Kasumi-1 (cell line): ENCODE measurements at regions not wholly inside any gene's neighbourhood (a gene's known extent, or its start where the extent isn't known, plus 50 kb on each side); places are given as distances from the start of the nearest gene placed in this dataset.

ENCODE experiments used
- DNase-seq, 2 experiments: peaks; one replicate each; lab custom pipeline; 2025; lab: John Stamatoyannopoulos, UW

DNA sequence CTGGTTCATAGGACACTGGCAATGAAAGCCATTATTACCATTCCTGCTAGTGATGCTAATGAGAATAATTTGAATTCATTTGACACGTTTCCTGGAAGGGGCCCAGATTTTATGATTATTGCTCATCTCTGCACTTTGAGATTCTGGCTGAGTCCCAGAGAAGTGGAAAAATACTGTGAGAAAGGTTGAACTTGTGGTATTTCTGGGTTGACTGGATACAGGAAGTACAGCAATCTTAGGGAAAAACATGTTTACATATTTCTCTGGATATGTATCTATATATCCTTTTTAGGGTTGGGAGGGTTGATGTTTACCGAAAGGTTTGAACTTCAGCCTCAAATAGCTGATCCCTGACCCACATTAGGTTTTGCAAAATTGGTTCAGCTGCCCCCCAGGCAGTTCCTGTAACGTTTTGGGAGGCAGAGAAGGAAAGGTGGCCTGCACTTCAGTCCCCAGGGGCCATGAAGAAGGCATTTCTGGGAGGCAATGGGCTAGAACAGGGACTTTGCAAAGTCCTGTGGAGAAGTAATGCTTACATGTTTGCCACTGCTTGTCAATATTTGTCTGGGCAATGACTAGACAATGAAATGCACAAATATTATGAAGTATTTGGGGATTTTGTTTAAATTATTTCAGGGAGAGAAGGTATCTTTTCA lies 253.7 kb upstream of the PITRM1 start:
- DNase-seq, result no peak

DNA sequence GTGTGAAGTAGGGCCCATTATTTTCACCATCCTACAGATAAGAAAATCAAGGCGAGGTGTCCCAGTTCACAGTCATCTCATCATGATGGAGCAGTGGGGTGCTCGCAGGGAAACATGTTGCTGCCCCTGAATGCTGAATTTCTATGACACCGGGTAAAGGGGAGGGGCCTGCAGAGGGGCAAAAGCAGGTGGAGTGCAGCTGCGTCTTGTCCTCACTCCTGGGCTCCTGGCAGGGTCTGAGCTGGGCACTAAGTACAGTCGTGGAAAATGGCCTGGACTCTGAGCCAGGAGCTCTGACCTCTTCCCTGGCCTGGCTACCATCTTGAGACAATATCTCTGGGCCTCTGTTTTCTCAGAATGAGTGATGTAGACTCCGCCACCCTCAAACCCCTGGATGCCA lies 253.1 kb upstream of the PITRM1 start:
- DNase-seq, result no peak

DNA sequence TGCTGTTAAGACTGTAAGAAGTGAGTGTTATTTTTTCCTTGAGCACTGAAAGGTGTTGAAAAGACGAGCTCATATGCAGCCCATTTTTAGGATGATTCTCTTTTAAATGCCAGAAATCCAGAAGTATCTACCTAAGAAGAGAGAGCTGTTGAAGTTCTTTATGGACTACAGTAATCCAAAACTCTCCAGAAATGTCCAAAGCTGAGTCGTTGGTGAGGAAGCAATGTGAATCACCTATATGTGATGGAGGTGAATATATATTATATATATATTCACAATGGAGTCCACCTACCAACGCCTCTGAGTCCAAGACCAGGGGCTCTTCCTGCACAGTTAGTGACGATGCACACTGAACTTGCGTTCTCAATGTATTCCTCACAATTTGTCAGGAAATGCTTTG lies 252.7 kb upstream of the PITRM1 start:
- DNase-seq, result no peak

DNA sequence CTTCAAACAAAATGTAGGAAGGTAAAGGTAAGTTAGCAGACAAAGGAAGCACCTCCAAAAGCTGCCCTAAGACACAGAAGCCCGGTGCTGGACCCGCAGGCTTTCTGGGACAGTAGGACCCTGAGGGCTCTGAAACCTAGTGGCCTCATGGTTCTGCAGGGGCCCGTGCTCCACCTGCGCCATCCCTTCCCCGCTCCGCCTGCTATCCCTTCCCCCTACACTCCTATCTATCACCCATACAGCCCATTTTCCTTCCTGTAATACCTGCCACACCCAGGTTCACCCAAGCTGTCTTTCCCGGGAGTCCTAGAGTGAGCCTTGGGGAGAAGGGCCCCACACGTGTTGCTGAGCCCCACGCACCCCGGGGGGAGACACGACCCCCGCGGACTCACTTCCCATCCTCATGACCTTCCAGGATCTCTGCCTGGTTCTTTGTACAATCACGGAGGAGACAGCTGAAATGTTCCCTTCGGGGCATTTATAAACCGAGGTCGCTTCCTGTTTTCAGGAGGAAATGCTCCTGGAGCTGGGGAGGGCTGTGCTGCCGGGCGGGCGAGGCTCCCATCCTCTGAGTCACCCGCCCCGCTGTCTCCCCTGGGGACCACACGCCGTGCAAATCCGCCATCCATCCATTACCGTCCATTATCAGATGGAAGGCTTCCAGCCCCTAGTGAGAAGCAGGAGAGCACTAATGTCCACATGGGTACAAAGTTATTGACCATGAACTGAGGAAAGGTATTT lies 251.7 kb upstream of the PITRM1 start:
- peak in 1 of 2 experiments; percentile 24 for DNase-seq

DNA sequence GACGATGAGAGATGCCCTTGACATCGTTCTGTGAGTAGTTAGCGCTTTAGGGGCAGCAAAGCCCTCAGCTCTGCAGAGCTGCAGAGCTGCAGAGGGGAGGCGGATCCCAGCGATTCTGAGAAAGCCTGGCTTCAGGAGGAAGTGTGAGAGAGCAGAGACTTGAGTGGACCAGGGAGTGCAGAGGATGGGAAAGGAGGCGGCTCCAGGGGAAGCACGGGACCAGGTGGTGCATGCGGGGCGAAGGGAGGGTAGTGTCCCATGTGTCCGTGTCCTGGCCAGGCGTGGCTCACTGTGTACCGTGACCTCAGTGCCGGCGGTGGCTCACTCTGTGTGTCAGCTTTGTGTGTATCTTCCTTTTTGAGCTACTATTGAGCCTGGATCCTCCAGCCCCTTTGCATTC lies 250.8 kb upstream of the PITRM1 start:
- DNase-seq, result no peak

DNA sequence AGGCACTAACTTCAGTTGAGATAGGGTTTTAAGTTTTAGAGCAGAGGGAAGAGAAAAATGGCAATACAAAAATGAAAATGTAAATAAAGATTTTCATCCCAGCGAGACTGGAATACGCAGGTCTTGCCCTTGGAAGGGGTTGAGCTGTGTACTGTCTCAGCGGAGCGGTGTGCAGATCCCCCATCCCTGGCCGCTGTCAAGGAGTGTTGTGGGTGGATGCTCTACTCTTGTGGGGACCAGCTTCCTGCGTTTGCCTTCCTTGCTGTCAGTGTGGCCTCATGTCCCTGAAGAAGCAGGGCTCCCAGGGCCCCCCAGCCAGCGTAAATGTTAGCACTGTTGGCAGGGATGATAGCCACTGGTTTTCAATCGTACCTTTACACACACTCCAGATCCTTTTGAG lies 249.7 kb upstream of the PITRM1 start:
- DNase-seq, result no peak

DNA sequence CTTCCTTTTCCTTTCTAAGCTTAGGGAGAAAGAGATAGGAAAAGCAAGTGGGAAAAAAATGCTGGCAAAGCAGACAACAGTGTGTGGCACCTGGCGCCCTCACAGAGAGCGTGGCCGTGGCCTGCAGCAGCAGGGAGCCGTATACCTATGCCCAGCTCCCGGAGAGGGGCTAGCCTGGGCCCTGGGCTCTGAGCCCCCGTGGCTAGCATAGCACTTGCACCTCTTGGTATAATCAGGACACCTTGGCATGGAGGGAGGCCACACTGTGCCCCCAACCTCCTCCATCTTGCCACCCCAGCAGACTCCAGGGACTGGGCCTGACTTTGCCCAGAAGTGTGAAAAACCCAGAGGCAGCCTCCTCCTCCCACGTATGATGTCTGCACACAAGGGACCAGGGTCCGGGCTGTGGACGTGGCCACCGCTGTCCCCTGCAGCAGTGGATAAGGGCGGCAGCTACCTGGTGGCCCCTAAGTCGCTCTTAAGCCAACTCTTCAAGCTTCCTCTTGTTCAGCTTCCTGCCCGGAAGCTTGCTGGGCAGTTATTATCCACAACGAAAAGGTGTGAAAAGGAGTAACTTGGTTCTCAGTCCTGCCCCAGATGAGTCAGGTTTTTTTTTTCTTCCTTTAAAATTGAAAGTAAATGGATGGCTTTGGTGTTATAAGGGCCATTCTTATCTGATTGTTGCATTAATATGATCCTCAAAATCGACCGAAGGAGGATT lies 249.1 kb upstream of the PITRM1 start:
- no peak for DNase-seq

DNA sequence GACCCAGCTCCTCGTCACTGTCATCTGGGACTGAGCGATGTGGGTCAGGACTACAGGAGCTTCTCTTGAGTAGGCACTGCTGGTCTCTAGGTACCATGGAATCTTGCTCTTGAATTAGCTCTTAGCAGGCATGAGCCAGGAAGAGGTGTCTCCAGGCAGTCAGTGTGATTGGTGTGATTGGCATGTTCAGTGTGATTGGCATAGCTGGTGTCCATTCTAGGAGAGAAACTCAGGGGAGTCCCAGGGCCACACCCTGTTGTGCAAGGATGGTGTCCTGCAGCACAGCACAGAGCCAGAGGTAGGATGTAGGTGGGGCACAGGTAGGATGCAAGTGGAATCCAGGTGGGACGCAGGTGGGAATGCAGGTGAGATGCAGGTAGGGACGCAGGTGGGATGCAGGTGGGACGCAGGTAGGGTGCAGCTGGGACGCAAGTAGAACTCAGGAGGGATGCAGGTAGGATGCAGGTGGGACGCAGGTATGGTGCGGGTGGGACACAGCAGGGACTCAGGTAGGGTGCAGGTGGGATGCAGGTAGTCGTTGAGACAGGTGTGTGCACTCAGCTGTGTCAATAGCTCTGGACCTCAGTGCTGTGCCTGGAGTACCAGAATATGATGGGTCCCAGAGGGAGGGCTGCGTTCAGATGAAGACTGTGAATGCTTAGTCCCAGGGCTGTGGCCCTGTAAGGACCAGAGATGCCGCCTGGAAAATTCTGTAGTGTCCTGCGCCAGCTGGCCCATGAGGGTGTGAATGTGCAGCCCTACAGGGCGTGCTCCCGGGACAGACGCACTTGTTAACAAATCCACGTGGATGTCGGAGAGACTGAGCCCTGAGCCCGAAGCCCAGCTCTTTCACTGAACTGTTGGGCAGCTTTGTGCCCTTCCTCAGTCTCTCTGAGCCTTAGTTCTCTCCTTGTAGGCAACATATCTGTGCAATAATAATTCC lies 248.2 kb upstream of the PITRM1 start:
- no peak for DNase-seq

DNA sequence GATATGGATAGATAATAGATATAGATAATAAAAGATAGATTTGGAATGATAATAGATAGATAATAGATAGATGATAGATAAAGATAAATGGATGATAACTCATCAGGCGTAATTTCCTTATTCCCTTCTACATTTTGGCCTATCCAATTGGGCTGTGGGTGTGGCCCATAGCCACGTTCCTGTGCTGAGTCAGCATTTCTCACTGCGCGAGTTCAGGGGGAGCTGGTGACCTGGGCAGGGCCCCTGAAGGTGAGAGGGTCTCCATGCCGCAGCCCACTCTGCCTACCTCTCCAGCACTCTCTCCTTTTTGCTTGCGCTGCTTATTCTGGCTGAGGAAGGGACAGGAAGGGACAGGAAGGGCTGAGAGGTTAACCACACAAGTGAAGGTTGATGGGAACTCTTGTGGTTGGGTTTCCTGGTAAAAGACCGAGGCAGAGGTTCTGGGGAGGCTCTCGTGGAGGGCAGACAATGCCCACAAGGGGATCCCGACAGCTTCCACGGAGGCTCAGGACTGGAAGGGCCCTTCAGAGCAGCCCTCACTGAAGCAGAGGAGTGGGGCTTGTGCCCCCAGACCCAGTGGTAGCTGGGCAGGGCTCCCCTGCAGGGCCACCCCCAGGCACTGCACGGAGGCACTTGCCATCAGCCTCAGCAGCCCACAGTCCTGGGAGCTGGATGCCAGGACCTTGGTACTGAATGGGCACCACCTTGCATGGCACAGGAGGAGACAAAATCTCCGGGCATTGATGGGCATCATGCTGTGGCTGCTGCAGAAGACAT lies 247.3 kb upstream of the PITRM1 start:
- peak in 1 of 2 experiments; percentile 7 for DNase-seq

DNA sequence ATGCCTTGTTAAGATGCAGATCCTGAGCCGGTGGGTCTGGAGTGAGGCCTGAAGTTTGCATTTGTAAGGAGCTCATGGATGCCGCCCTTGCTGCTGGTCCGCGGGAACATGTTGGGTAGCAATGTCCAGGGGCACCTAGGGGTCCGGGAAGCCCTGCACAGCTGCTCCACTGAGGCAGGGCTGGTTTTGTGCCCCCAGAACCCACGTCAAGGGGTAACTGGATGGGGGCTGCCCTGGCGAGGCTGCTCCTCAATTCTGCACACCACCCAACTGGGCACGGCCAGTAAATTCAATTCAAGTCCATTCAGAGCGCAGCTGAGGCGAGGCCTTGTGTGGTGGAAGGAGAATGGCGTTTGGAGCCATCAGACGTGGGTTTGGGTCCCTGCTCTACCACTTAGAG lies 246.3 kb upstream of the PITRM1 start:
- no peak for DNase-seq

DNA sequence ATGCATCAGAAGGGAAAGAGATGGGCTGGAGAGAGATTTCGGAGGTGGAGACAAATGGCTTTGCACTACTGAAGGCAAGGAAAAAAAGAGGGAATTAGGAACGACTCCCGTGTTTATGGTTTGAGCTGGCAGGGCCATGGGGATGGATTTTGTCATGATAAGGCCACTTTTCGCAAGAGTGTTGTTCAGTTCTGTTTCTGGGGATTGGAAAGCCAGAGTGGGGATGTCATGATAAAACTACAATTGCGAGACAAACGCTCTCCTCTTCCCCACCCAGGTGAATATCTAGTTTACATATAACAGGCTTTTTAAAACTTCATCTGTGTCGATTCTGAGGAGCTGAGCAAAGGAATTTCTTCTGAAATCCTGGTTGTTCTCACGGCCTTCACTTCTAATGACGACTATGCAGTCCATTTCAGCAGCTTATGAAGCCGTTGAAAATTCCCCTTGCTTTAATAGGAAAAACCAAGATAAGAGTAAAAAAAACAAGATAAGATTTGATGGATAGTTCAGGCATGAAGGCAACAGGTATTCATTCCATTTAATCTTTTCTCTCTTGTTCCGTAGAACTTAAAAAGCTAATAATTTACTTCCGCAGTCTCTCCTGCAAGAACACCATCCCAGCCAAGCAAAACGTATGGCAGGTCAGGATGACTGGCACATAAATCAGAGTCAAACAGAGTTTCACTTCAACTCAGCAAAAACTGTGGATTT lies 245.6 kb upstream of the PITRM1 start:
- DNase-seq, result no peak

DNA sequence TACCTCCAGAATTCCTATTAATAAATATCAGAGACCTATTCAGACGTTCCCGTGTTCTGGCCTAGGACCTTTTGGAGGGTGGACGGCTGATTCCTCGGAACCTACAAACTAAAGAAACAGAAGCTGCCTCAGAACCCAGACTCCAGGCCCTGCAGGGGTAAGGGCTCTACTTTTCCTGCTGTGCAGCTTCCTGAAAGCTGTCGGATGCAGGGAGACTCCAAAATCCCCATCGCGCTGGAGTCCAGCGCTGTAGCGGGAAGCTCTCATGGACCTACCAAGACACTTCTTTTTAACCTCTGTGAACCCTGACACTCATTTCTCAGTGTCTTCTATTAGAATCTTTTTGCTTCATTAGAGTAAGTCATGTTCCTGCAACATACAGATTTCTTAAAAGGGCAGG lies 244.5 kb upstream of the PITRM1 start:
- DNase-seq, result no peak

DNA sequence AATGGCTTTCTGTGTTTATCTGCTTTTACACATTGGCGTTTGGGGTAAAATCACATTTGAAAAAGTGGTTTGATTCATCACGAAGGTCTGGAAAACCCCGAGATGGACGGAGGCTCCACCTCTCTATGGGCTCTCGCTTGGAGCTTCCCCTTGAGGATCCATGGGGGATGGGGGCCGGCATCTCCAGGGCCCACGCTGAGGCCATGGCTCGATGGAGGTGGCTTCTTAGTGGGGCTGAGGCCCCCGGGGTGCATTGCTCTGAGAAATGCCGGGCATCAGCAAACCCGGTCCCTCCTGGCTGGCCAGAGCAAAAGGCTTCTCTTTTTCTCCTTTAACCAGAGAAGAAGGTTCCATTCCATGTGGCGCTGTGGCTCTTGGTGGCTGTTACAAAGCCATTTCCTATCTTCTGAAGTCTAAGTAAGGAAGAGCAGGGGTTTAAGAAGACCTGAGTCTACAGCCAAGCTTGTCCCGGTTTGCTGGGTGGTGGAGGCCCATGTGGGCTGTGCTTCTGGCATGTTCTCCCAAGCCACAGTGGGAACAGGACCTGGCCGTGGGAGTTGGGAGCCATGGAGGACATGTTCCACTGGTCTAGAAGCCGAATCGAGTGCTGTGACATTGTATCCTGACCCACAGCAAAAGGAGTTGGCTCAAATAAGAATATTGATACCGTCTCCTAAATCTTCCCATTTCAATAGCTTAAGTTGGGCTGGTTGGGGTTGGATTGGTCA lies 243.5 kb upstream of the PITRM1 start:
- no peak for DNase-seq

DNA sequence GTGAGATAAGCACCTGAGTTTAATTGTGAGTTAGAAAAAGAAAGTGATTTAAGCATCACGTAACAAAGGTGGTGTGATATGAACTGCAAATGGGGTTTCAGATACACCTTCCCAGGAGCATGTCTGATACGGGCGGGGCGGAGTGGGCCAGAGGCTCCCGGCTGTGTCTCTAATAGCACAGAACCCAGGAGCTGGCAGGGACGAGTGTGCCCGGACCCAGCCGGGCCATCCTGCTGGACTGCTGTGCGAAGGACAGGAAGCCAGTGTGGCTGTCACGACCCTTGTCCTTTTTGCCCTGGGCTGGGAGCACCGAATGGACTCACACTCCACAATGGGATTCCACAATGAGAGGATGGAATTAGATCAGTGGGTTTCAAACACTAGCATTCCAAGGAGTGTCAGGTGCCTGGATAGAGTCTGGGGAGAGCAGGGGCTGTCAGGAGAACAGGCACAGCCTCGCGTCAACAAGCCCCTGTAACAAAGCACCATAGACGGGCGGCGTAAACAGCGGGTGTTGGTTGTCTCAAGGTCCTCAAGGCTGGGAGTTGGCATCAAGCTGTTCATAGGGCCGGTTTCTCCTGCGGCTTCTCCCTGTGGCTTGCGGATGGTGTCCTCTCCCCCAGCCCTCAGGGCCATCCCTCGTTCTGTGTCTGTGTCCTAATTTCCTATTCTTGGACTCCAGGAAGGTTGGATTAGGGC lies 242.6 kb upstream of the PITRM1 start:
- no peak for DNase-seq

DNA sequence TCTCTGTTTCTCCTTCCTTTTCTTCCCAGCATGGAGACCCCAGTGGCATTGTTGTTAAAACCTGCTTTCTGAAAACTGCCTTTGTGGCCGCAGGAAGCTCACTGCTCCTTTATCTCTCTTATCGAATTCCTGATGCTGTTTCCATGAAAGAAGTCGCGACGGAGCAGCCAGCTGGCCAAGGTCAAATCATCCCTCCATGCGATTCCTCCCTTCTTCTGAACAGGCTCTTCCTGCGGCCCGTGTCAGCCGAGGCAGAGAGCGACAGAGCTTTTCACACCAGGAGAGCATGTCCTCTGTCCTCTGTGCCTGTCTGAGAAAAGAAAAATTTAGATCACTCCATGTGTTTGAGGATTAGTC lies 242.1 kb upstream of the PITRM1 start:
- no peak for DNase-seq

DNA sequence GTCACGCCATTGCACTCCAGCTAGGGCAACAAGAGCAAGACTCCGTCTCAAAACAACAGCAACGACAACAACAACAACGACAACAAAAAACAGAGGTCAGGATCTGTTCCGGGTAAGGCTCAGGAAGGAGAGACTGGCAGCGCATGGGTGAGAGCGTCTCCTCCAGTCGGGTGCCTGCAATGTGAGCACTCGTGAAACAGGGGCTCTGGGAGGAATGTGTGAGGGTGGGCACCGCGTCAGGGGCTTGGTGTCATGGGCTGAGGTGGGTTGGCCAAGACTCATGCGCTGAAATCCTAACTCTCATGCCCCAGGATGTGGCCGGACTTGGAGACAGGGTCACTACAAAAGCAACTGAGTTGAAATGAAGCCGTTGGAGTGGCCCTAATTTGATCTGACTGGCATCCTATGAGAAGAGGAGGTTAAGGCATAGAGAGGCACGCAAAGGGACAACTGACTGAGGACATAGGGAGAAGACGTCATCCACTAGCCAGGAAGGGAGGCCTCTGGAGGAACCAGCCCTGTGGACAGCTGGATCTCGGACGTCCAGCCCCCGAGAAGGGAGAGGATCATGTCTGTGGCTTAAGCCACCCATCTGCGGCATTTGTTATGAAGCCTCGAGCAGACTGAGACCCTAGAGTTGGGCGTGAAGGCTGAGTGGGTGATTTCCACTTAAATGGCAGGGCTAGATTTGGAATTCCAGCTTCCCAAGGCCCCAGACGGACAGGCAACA lies 241.5 kb upstream of the PITRM1 start:
- no peak for DNase-seq

DNA sequence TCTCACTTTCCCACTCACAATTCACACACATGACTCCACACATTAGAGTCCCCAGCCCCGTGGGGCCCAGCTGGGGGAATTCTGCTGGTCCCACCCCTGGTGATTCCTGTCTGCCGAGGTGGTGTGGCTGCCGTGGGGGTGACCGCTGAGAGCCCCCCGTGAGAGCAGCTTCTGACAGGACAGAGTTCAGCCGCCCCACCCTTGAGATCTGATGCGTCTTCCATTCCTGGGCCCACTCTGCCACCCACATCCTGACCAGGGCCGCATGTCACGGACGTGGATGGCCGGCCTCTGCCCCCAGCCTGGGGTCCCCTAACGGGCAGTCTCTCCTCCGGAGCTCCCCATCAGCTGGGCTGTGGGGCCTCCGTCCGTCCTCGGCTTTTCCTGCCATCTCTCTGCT lies 240.1 kb upstream of the PITRM1 start:
- DNase-seq, result no peak

DNA sequence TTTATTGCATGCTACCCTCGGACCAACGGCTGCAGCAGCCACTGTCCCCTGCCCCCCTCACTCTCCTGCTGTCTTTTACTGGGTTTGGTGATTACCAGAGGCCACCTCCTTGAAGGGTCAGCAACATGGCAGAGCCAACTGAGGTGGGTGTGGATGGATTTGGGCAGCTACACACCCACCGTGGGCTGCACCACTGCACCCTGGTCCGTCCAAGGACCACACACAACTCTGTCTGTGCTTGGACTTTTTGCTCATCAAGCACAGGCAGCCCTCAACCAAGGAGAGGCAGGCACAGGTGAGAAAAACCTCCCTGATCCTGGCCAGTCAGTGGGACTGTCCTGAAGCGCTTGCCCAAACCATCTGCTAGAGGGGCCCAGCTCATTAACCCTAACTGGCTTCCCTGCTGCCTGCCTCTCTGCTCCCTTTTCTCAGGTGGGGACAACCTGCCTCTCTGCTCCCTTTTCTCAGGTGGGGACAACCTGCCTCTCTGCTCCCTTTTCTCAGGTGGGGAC lies 239.5 kb upstream of the PITRM1 start:
- no peak for DNase-seq

DNA sequence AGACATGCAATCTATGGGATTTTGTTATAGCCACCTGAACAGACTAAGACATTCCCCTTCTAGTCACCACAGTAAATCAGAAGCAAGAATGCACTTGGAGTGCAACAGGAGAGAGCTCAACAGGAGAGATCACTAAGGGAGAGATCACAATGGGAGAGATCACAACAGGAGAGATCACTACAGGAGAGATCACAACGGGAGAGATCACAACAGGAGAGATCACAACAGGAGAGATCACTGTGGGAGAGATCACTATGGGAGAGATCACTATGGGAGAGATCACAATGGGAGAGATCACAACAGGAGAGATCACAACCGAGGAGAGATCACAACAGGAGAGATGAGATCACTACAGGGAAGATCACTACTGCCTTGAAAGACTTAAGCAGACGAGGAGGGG lies 238.5 kb upstream of the PITRM1 start:
- DNase-seq, result no peak
